UCSD-AML1 (cell line): ENCODE measurements at regions not wholly inside any gene's neighbourhood (a gene's known extent, or its start where the extent isn't known, plus 50 kb on each side); places are given as distances from the start of the nearest gene placed in this dataset.
"Not testable (repeated sequence)": the region's sequence is repeated elsewhere in the genome, so short reads cannot be mapped to it uniquely, and the experiment has no call there.

Experiments used
- DNase-seq: peaks from one replicate; lab custom pipeline; 2025; ENCODE audit not compliant: unreplicated experiment; lab: John Stamatoyannopoulos, UW

DNA sequence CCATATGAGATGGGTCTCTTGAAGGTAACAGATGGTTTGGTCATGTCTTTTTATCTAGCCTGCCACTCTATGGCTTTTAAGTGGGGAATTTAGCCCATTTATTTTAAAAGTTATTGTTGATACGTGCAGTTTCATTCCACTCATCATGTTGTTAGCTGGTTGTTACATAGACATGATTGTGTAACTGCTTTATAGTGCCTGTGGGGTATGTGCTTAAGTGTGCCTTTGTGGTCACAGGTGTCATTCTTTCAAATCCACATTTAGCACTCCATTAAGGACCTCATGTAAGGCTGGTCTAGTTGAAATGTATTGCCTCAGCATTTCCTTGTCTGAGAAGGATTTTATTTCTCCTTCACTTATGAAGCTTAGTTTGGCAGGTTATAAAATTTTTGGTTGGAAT lies 263.8 kb upstream of the LUZP2 start:
- DNase-seq: no peak

DNA sequence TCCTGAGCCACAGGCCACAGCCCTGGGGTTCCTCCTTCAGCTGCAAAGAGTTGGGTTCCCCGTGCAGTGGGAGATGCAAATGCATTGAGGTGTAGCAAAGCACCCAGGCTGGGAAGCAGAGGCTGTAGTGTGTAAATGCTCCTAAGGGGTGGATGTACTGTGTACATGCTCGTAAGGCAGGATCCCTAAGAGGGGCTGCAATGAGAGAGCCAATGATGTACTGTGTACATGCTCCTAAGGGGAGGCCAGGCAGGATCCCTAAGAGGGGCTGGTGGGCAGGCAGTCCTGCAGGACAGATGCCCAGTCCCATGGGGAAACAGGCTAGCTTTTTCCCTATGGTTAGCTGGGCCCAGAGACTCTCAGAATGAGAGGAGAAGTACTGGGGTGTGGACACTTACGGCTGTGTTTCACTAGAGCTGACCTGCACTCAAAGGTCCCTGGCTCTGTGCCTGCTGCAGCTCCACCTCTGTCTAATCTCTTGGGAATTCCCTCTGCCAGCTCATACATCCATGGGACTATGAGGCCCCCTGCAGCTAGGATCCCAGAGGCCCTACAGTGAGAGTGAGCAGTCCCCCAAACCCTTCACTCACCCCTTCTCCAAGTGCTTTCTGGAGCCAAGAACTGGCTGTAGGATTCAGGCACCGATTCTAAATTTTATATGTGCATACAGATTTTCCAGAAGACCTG lies 261.9 kb upstream of the LUZP2 start:
- DNase-seq: no peak

DNA sequence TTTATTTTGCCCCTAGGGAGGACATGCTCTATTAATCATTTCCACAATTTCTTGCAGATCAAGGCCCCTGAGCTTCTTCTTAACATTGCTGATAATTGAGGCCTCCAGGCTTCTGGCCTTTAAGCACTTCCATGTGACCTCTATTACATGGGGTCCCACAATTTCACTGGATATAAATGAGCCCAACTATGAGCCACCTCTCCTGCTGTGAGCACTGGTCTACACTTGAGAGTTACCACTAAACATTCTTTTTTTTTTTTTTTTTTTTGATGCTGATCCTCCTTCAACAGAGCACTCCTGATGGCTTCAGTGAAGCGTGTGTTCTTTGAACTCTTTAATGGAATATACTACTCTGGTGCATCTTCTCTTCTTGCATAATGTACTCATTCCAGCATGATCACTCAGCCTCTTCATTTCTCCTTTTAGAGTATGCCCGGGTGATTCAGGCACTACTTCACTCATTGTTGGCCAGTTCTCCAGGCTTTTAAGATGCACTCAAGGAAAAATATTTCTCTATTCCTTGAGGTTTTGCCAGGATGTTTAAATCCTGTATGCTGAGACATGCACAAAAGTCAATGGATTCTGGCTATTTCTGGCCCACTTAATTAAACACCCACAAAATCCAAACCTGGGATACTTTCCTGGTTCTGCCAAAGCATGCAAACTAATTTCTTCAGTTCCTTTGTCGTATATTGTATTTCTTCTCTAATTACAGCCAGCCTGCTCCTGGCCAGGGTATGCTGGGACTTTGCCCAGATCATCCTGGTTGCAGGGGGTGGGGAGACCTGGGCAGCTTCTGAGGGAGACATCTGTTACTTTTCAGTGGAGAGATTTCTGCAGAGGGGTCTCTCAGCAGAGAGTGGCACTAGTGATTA lies 257.8 kb upstream of the LUZP2 start:
- no peak for DNase-seq

DNA sequence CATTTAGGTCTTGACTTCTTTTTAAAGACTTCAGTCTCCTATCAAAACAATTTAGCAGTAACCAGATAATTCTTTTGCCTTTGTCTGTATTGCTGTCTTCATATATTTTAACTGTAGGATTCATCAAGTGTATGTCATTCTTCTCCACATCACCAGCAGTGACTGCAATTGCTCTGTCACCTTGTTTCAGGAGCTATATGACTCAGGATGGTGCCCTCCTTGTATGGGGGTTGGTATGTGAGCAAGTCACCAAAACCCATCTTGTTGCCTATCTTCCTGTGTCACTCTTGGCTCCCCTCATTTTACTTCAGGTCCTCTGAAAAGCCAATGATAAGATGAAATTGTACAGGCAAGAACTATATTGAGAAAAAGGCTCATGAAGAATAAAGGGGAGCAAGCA lies 256.9 kb upstream of the LUZP2 start:
- DNase-seq: no peak

DNA sequence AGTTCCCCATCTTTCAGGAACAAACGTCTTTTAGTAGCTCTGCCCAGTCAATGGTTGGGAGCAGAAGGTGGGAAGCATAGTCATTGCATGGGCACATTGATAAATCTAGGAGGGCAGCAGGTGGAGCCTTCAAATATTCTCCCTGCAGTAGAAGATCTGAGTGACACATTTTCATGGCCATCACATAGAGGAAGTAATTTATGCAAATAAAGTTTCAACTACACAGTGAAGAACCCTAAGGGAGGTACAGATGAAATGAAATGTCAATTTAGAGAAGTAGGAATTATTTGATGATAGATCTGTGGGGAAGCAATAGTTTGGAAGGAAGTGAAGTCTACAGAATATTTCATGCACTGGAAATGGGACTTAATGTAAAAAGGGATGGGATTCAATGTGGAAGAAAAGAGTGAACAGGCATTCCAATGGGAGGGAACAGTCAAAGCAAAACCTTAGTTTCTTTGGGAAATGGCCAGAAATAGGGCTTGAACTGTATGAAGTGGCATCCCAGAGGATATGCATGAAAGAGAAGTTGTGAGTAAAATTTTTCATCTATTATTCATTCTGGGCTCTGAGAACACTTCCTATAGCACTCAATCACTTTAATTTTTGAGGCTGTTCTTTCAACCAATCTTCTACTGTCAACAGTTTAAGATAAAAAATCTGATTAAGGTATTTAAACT lies 256.2 kb upstream of the LUZP2 start:
- no peak for DNase-seq

DNA sequence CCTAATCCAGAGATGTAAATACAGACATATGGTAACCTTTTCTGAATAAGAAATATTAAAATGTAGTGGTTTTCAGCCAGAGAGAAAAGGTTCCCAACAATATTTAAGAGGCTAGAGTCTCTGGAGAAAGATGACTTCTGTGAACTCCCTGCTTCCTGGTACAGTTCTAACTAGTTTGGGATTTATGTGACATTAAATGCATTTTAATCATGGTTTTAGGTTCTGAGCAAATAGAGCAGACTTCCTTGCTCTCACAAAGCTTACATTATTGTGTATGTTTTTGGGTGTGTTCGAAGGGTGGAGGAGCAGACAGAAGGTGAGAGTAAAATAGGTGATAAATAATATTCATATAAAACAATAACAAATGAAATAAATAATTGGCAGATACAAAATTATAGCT lies 250.1 kb upstream of the LUZP2 start:
- DNase-seq: no peak

DNA sequence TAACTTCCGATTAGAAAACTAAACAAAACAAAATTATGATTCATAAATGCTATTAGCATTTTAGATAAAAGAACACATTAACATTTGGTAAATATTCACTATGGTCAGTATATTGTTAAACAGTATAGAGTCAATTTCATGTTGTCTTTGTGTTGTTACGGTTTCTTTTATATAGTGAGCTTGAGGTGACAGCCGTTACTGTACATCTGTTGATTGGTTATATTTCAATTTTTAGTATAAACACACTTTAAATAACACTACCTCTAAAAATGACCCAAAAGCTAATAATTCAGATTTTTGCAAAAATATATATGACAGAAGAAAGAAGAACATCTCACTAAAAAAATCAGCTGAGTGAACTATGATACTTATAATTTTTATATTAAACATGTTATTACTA lies 249.0 kb upstream of the LUZP2 start:
- DNase-seq: no peak

DNA sequence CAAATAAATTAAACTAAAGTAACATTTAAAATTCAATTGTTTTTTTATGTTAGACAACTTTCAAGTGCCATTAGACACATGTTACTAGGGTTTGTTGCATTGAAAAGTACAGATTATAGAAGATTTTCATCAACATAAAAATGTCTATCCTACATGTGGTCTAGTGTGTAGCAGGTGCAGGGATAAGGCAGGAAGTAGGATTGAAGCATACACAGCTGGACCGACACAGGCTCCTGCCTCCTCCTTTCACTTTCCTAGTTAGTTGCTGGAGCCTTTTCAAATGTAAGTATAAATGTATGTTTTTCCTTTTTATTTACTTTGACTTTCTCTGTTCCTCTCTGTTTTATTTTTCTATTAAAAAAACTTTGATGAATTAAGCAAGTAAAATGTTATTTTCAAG lies 246.9 kb upstream of the LUZP2 start:
- DNase-seq: no peak

DNA sequence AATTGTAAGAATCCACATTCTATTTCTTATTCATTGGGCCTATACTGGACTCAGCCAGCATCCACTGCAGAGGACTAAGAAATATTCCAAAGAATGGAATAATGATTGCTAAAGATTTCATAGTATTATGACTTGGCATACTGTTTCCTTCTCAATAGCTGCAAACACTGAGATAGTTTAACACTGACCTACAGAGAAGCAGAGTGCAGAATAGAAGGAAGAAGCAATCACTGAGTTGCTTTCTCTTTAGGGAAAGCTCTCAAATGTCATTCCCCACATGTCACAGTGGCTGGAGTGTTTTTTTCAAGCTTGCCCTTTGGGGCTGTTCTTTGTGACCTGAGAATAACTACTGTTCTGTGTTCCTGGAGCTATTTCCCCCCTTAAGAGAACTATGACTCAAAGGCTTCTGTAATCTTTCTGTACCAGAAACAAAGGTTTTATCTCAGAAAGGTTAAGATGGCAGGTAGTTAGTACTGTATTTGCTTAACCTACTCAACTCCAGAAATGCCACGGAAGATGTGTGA lies 243.6 kb upstream of the LUZP2 start:
- DNase-seq: no peak

DNA sequence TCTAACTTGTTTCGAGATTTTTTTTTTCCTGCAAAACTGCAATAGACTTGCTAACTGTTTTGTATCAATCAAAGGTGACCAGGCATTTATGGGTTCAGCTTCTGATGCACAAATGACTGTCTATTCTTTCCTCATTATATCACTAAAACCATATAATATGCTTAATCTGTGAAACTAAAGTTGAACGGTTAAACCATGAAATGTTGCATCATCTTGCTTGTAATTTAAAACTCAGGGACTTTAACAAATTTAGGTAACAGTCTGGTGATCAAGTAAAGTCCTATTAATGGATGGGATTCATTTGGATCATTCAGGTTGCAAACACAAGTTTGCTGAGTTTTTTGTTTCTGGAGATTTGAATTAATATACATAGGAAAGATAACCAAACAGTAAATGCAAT lies 232.0 kb upstream of the LUZP2 start:
- no peak for DNase-seq

DNA sequence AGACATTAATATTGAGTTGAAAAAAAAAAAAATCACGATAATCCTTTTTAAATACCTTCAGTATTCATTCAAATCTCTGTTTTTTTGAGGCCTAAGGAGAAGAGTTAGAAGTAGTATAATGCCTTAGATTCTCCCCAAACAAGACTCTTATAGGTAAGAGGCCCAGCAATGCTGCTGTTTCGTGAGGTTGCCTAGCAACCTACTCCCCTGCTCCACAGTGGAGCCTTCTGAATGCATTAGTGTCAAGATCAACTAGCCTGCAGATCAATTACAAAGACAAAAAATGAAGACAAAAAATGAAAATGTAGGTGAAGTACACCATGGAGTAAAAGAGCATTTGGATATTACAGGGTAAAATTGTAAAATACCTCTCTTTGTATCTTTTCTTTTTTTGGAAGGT lies 229.8 kb upstream of the LUZP2 start:
- no peak for DNase-seq

DNA sequence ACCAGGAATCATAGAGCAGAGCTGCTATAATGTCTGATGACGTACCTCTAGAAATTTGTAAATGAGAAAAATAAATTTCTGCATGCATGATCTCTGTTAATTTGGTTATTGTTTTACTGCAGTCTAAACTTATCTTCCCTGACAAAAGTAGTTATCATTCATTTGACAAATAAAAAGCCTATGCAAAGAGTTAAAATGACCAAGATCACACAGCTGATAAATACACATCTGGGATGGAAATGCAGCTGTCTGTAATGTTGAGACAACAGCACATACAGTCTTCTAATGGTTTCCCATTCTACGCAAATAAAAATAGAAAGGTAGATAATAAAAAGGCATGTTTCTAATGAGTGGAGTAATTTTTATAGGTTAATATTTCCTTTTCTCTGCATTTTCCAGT lies 225.1 kb upstream of the LUZP2 start:
- no peak for DNase-seq

DNA sequence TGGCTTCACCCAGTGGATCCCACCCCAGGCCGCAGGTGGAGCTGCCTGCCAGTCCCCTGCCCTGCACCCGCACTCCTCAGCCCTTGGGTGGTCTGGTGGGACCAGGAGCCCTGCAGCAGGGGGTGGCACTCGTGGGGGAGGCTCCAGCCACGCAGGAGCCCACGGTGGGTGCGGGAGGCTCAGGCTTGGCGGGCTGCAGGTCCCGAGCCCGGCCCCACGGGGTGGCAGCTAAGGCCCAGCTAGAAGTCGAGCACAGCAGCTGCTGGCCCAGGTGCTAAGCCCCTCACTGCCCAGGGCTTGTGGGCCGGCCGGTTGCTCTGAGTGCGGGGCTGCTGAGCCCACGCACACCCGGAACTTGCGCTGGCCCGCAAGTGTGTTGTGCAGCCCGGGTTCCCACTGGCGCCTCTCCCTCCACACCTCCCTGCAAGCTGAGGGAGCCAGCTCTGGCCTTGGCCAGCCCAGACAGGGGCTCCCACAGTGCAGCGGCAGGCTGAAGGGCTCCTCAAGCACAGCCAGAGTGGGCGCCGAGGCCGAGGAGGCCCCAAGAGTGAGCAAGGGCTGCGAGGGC lies 222.6 kb upstream of the LUZP2 start:
- DNase-seq: not testable (repeated sequence)

DNA sequence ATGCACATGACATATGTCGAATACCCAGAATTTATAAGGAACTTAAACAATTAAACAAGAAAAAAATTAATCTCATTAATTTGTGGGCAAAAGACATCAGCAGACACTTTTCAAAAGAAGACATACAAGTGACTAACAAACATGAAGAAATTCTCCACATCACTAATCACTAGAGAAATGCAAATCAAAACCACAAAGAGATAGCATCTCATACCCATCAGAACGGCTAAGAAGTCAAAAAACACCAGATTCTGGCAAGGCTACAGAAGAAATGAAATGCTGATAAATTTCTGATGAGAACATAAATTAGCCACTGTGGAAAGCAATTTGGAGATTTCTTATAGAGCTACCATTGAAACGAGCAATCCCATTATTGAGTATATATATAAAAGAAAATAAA lies 210.6 kb upstream of the LUZP2 start:
- no peak for DNase-seq

DNA sequence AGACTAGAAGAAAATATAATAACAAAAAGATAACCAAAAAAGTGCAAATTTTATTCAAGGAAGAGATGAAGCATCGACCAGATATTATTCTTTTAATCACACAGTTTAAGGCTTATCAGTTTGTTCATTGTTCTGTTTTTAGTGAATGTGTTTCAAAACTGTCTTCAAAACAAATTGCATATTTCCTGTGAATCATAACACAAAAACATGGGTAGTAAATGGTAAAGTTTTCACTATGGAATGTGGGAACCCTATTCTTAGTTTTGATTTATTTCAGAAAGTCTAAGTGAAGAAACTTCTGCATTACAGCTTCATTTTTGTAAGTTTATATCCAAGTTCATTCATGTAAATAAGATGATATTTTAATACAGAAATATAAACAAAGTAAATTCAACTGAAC lies 207.6 kb upstream of the LUZP2 start:
- no peak for DNase-seq

DNA sequence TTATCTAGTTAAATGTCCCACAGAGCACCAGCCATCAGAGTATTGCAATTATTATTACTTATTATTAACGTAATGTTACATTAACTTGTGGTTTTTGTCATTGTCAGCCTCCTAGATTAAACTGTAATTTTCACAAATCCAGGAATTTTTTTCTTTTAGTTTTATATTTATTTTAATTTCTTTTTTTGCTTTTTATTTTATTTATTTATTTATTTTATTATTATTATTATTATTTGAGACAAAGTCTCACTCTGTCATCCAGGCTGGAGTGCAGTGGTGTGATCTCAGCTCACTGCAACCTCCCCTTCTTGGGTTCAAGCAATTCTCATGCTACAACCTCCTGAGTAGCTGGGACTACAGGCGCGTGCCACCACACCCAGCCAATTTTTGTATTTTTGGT lies 202.9 kb upstream of the LUZP2 start:
- DNase-seq: no peak

DNA sequence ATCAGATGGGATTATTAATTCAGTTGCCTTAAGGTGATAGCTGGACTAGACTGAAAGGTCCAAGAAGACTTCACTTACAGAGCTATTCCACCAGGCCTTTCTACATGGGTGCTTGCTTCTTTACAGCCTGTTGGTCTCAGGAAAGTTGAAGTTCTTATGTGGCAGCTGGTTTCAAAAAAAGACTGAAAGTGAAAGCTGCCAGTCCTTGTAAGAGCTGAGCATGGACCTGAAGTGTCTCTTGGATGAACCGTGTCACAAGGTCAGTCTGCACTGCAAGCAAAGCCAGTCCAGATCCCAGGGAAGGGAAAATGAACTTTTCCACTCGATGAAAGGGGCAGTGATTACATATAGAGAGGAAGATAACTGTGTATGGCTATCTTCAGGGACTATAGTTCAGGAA lies 201.5 kb upstream of the LUZP2 start:
- no peak for DNase-seq

DNA sequence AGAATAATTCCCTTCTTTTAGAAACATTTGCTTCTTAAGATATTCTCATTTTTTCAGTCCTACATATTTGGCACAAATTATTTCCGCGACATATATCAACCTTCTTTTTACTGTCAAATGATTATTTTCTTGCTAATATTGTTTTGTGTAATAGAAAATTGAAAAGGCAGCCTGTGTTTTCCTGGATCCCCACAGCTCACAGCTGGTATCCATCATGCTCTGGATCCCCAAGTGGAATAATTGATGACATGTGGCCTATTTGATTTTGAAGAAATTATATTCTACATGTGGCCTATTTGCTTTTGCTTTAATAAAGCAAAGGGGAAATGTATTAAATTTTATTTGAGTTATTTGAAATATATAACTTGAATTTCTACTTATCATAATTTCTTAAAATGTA lies 199.4 kb upstream of the LUZP2 start:
- no peak for DNase-seq

DNA sequence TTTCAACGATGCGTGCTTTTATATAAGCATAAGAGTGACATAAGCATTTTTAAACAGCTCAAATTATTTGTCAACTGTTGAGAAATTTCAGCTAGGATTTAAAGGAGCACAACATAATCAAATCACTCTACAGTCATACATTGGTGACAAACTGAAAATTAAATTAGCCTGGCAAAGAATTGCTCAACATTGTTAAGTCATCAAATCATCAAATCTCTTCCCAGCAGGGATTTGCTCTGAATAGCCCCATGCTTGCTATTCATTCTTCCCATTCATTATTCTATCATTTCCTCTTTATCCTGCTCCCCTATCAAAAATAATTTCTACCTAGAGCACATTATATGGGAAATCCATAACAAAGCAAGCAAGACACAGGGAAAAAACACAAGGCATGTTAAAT lies 198.7 kb upstream of the LUZP2 start:
- no peak for DNase-seq

DNA sequence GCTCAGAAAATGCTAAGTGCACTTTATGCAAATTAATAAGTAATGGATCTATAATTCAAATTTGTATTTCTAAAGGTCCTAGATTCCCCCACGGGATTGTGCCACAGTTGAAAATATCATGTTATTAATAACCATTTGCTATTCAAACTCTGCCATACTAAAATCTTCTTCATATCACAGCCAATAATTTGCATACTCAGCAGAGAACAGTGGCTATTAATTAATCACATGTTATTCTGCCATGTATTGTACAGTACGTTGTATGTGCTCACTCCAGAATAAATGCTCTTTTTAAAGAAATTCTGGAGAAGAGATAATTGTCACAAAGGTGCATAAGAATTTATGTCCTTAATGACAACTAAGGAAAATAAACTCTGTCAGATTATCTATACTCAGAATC lies 184.9 kb upstream of the LUZP2 start:
- DNase-seq: no peak

DNA sequence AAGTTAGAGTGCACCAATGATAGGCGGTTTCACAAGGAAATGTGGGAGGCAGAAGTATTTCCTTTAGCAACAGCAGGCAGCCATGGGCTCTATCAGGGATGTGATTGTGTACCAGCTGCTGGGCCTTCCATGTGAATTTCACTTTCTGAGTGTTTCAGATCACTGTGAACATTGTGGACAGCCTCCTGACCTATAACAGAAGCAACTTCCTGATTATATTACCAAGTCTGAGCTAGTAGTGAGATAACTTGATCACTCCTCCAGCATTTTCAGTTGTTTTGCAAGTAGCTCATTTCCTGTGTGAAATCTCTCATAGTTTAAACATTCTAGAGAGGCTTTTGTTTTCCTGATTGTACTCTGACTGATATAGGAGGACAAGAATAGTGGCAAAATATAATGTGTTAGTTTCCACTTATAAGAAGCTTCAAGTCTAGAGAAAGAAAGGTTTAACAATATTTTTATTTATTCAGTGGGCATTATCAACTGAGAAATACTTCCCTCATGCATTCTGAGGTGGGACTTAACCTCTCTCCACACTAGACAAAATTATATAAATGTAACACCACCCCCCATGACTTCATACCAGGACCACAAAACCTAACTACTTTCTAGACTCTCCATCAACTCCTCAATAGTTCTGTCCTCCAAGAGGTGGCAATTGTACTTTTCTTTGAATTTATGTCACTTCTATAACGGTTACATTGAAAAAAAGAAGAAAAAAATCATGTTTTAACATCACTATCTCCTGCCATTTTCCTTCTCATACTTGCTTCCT lies 184.2 kb upstream of the LUZP2 start:
- no peak for DNase-seq
